ENCODE measurements at regions not wholly inside any gene's neighbourhood (a gene's known extent, or its start where the extent isn't known, plus 50 kb on each side); places are given as distances from the start of the nearest gene placed in this dataset.

DNA sequence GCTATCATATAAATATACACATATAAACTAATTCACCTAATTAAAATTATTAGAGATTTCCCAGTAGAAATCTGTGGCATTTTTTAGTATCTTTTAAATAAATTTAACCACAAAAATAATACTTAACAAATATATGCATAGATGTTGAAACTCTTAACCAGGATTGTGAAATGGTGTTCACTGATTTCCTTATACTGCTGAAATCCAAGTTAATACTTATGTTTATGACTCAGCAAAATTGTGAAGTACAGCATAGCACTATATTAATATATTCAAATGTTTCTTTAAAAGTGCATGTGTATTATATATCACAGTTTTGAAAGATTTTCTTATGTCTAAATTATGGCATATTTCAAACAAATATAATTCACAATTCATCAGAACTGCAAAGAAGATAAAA, 328.2 kb upstream of the MANEA start:
- no peaks in the 10 kb centered on the region for H3K79me2 ChIP-seq (ENCODE audit: low read depth)
- no peak overlapping the region for H3K9ac ChIP-seq
- H3K4me1 ChIP-seq = no peaks in the 10 kb centered on the region
- TF ChIP-seq EZH2 (IDR thresholded peaks at IDR 0.05) (no peak), EZH2phosphoT487 (IDR thresholded peaks at IDR 0.05) (no peak)
- TF ChIP-seq, protein P1, sequence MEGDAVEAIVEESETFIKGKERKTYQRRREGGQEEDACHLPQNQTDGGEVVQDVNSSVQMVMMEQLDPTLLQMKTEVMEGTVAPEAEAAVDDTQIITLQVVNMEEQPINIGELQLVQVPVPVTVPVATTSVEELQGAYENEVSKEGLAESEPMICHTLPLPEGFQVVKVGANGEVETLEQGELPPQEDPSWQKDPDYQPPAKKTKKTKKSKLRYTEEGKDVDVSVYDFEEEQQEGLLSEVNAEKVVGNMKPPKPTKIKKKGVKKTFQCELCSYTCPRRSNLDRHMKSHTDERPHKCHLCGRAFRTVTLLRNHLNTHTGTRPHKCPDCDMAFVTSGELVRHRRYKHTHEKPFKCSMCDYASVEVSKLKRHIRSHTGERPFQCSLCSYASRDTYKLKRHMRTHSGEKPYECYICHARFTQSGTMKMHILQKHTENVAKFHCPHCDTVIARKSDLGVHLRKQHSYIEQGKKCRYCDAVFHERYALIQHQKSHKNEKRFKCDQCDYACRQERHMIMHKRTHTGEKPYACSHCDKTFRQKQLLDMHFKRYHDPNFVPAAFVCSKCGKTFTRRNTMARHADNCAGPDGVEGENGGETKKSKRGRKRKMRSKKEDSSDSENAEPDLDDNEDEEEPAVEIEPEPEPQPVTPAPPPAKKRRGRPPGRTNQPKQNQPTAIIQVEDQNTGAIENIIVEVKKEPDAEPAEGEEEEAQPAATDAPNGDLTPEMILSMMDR (IDR thresholded peaks at IDR 0.05) = no peak
- no peak for DNase-seq (ENCODE audit: low spot score)
- H3K9me3 Mint-ChIP-seq = no peaks in the 10 kb centered on the region
- H3K4me3 ChIP-seq = no peak overlapping the region
- no peaks in the 10 kb centered on the region for H3K36me3 Mint-ChIP-seq
- H3K27ac Mint-ChIP-seq = no peak overlapping the region
- H3K27ac ChIP-seq = no peak overlapping the region
- no peak overlapping the region for H2AFZ ChIP-seq (replicated peaks)
- H4K20me1 ChIP-seq (ENCODE audit: low read depth) = no peaks in the 10 kb centered on the region
- no peak overlapping the region for H3K4me3 Mint-ChIP-seq
- no peaks in the 10 kb centered on the region for H3K27me3 ChIP-seq
- H3K36me3 ChIP-seq = no peaks in the 10 kb centered on the region
- H3K27me3 Mint-ChIP-seq (ENCODE audit: insufficient read depth, low read depth) = no peaks in the 10 kb centered on the region
- H3K9me3 ChIP-seq (ENCODE audit: low read depth) = no peaks in the 10 kb centered on the region
- no peak overlapping the region for H3K4me2 ChIP-seq
- H3K4me1 Mint-ChIP-seq = peaks cover 5% of the 10 kb centered on the region
- no peaks in the 10 kb centered on the region for H3F3A ChIP-seq (ENCODE audit: low read depth)

DNA sequence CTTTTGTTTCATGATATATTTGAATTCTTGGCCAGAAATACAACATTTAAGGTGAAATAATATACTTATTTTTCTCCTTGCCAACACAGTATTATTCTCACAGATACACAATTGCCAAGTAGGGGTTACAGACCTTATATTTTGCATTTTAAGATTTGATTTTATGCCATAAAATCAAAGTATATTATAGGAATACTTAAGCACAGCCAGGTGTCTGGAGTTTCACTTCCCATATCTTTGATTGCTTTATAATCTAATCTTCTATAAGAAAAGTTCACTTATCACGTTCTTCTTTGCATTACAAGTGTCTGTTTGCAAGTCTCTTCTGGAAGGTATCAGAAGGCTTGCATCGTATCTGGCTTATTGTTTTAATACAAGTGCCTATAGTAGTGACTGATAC, 327.7 kb upstream of the MANEA start:
- Histone ChIP-seq H3K79me2 (ENCODE audit: low read depth) (no peaks in the 10 kb centered on the region), H3K27me3 (no peaks in the 10 kb centered on the region), H4K20me1 (ENCODE audit: low read depth) (no peaks in the 10 kb centered on the region), H3K4me1 (no peaks in the 10 kb centered on the region), H3K27ac (no peak overlapping the region), H3K9ac (no peak overlapping the region), H3K36me3 (no peaks in the 10 kb centered on the region), H3K9me3 (ENCODE audit: low read depth) (no peaks in the 10 kb centered on the region), H3K4me3 (no peak overlapping the region), H3K4me2 (no peak overlapping the region), H2AFZ (replicated peaks) (no peak overlapping the region), H3F3A (ENCODE audit: low read depth) (no peaks in the 10 kb centered on the region)
- no peaks in the 10 kb centered on the region for H3K9me3 Mint-ChIP-seq
- no peak overlapping the region for H3K27ac Mint-ChIP-seq
- peaks cover 5% of the 10 kb centered on the region for H3K4me1 Mint-ChIP-seq
- no peaks in the 10 kb centered on the region for H3K36me3 Mint-ChIP-seq
- DNase-seq (ENCODE audit: low spot score) = no peak
- H3K4me3 Mint-ChIP-seq = no peak overlapping the region
- H3K27me3 Mint-ChIP-seq (ENCODE audit: insufficient read depth, low read depth) = no peaks in the 10 kb centered on the region
- no peak for TF ChIP-seq EZH2 (IDR thresholded peaks at IDR 0.05)
- TF ChIP-seq EZH2phosphoT487 (IDR thresholded peaks at IDR 0.05) = no peak
- TF ChIP-seq, protein P1 (IDR thresholded peaks at IDR 0.05) = no peak

DNA sequence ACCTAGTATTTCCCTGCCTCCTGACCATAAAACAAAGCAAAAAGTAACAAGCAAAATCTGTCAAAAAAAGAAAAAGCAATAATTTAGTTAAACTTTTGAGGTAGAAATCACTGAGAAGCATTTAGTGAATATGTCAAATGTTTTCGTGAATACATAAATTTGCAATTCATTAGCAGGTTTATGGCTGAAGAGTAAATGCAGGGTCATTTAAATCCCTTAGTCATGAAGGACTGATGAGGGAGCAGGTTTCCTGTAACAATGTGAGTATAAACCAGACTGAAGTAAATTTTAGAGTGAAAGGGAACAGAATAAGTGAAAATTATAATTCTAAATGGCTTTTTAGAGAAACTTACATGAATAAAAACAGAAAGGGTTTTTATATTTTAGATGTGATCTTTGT, 313.5 kb upstream of the MANEA start:
- H3K27ac Mint-ChIP-seq = no peak overlapping the region
- DNase-seq (ENCODE audit: low spot score) = no peak
- H3K36me3 Mint-ChIP-seq = no peaks in the 10 kb centered on the region
- H3K27me3 Mint-ChIP-seq (ENCODE audit: insufficient read depth, low read depth) = no peaks in the 10 kb centered on the region
- Histone ChIP-seq H3K4me1 (no peaks in the 10 kb centered on the region), H3K9ac (no peak overlapping the region), H3K4me3 (no peak overlapping the region), H3K36me3 (no peaks in the 10 kb centered on the region), H3F3A (ENCODE audit: low read depth) (no peaks in the 10 kb centered on the region), H3K9me3 (ENCODE audit: low read depth) (no peaks in the 10 kb centered on the region), H2AFZ (replicated peaks) (no peak overlapping the region), H3K4me2 (no peak overlapping the region), H3K27ac (no peak overlapping the region), H3K79me2 (ENCODE audit: low read depth) (no peaks in the 10 kb centered on the region), H4K20me1 (ENCODE audit: low read depth) (no peaks in the 10 kb centered on the region), H3K27me3 (no peaks in the 10 kb centered on the region)
- no peaks in the 10 kb centered on the region for H3K4me1 Mint-ChIP-seq
- H3K4me3 Mint-ChIP-seq = no peak overlapping the region
- H3K9me3 Mint-ChIP-seq = peaks cover 23% of the 10 kb centered on the region
- no peak for TF ChIP-seq EZH2phosphoT487 (IDR thresholded peaks at IDR 0.05)
- TF ChIP-seq, protein P1 (IDR thresholded peaks at IDR 0.05) = no peak
- TF ChIP-seq EZH2 (IDR thresholded peaks at IDR 0.05) = no peak

All from neural progenitor cell (in vitro differentiated cells).